ENCODE measurements at regions not wholly inside any gene's neighbourhood (a gene's known extent, or its start where the extent isn't known, plus 50 kb on each side); places are given as distances from the start of the nearest gene placed in this dataset.

- DNase-seq (ENCODE audit: low read depth) = no peak
- H3K4me3 ChIP-seq (ENCODE audit: low read depth, low read length) = no peak overlapping the region
- TF ChIP-seq CTCF (IDR thresholded peaks at IDR 0.05; ENCODE audit: low read depth, low read length, missing control alignments) = no peak
Observed at GRCh38 chr3:117527346-117527745, 817.8 kb downstream of the TUSC7 start.

- no peak overlapping the region for H3K4me3 ChIP-seq (ENCODE audit: low read depth, low read length)
- no peak for DNase-seq (ENCODE audit: low read depth)
- TF ChIP-seq CTCF (IDR thresholded peaks at IDR 0.05; ENCODE audit: low read depth, low read length, missing control alignments) = no peak
Observed at GRCh38 chr3:117528688-117529087, 819.1 kb downstream of the TUSC7 start.

- no peak overlapping the region for H3K4me3 ChIP-seq (ENCODE audit: low read depth, low read length)
- TF ChIP-seq CTCF (IDR thresholded peaks at IDR 0.05; ENCODE audit: low read depth, low read length, missing control alignments) = no peak
- DNase-seq (ENCODE audit: low read depth) = no peak
Observed at GRCh38 chr3:117531078-117531767, 821.6 kb downstream of the TUSC7 start.

- no peak for DNase-seq (ENCODE audit: low read depth)
- no peak overlapping the region for H3K4me3 ChIP-seq (ENCODE audit: low read depth, low read length)
- no peak for TF ChIP-seq CTCF (IDR thresholded peaks at IDR 0.05; ENCODE audit: low read depth, low read length, missing control alignments)
Observed at GRCh38 chr3:117532268-117532667, 822.7 kb downstream of the TUSC7 start.

- no peak overlapping the region for H3K4me3 ChIP-seq (ENCODE audit: low read depth, low read length)
- no peak for TF ChIP-seq CTCF (IDR thresholded peaks at IDR 0.05; ENCODE audit: low read depth, low read length, missing control alignments)
- no peak for DNase-seq (ENCODE audit: low read depth)
Observed at GRCh38 chr3:117534138-117534537, 824.6 kb downstream of the TUSC7 start.

GRCh38 chr3:117536006-117536405 lies 826.4 kb downstream of the TUSC7 start:
- no peak overlapping the region for H3K4me3 ChIP-seq (ENCODE audit: low read depth, low read length)
- TF ChIP-seq CTCF (IDR thresholded peaks at IDR 0.05; ENCODE audit: low read depth, low read length, missing control alignments) = no peak

GRCh38 chr3:117537949-117538348 lies 828.4 kb downstream of the TUSC7 start:
- no peak overlapping the region for H3K4me3 ChIP-seq (ENCODE audit: low read depth, low read length)
- no peak for TF ChIP-seq CTCF (IDR thresholded peaks at IDR 0.05; ENCODE audit: low read depth, low read length, missing control alignments)
- DNase-seq (ENCODE audit: low read depth) = no peak

More at GRCh38 chr3:117536006-117536405, 826.4 kb downstream of the TUSC7 start:
- no peak for DNase-seq (ENCODE audit: low read depth)

Data from GM12864 (cell line).